GM18870 (cell line): ENCODE measurements at regions not wholly inside any gene's neighbourhood (a gene's known extent, or its start where the extent isn't known, plus 50 kb on each side); places are given as distances from the start of the nearest gene placed in this dataset.
"Not testable (repeated sequence)": the region's sequence is repeated elsewhere in the genome, so short reads cannot be mapped to it uniquely, and the experiment has no call there.

Source experiments
- ATAC-seq: cut with Tn5 transposase; IDR thresholded peaks from one replicate; pipeline ENCODE4 v1.9.1; 2021; ENCODE audit warnings: moderate library complexity; ENCODE audit not compliant: unreplicated experiment

DNA sequence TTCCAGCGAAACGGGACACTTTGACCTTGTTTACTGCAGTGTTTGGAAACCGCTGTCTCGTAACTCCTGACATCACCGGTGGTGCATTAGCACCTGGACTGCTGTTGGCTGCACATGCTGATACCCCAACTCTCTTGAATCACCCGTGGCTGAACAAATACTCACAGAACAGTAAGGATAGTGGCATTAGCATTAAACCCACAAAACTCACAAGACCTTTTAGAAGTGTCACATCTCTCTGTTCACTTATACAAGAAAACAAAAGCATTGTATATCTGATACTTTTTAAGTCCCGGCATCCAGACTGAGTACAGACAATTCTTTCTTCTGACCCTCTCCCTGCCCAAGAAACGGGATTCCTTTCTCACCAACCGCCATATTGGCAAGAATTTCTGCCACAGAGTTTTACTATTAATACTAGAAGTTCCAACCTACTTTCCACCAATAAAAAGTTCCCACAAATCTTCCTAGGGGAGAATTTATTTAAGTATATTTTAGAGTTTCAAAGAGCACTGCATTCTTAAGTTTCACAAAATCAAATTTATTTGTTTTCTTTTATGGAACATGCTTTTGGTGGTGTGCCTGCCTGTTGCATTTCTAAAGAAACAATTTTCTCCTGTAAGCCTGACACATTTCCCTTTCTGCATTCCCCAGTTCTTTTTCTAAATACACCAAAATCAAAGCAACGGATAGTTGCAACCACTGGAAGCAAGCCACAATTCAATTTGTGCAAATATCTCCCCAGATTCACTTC, 208.4 kb upstream of the KLF14 start:
- ATAC-seq, result no peak

DNA sequence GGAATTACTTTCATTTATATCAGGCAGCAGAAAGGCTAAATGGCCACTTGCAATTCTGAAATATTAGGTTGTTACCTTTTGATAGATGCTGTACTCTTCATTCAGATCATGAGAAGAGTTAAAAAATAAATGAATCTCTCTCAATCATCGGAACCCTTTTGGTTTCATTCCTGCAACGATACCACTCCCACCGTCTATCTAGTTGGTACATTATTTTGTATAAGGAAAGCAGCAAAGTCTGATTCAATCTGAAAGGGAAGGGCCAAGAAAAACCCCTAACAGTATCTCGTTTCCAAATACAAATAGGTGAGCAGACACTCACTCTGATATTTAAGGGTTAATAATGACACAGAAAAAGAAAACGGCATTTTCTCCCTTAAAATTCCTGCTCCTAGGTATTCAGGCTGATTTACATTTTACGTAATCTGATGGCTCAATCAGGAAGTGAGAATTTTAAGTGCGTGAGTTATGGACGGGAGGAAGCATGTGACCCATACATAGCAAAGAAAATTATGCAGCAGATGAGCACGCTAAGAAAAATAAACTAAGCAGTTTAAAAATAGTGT, 209.4 kb upstream of the KLF14 start:
- ATAC-seq, result no peak

DNA sequence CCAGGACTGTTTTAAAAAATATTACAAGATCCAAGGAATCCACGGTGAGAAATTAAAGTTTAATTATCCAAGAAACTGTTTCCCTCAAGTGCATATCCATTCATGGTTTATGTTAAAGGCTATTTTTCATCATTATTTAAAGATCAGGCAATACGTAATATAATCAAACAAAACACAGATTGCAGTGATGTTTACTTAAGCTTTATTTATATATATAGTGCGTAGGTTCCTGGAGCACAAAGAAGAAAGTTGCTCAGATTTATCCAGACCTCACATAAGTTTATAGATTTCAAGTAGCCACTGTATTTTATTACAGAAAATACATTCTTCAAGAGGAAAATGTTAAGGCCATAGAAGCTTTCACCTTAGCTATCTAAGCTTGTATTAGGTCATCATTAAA, 210.0 kb upstream of the KLF14 start:
- no peak for ATAC-seq

DNA sequence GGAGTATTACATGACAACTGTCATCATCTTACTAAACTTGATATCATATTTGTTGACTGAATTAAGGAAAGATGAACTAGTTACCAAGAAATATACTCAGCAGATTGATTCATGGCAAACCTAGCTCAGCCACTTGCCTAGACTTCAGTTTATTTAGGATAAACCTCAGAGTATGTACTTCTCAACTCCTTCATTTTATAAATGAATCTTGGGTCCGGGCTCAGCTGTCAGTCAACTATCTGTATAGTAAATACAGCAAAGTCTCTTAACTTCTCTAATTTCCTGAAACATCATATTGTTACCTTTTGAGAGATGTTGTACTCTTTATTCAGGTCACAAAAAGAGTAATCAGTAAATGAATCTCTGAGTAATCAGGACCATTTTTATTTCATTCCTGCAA, 211.0 kb upstream of the KLF14 start:
- no peak for ATAC-seq

DNA sequence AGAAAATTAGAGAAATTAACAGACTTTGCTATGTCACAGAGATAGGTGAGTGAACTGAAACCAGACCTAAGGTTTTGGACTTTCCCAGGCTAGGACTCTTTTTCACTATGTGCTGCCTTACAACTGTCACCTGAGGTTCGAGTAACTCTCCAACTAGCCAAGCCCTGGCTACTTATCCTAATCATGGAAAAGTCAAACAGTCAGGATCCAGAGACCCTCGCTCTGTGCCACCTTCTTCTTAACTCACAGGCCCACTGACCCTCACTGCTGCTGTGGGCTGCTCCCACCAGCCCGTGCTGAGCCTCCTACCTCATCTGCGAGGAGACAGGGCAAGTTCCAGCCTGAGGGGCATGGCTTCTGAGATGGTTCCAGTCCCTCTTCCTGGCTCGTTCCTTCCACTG, 211.4 kb upstream of the KLF14 start:
- no peak for ATAC-seq

DNA sequence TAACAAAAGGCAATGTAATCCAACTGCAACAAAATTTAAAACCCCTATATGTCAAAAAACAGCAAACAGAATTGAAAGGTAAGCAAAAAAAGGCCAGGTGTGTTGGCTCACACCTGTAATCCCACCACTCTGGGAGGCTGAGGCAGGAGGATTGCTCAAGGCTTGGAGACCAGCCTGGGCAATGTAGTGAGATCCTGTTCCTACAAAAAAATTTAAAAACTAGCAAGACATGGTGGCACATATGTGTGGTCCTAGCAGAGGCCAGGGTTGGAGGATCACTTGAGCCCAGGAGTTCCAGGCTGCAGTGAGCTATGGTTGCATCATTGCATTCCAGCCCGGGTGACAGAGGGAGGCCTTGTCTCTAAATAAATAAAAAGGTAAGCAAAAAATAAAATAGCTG, 212.1 kb upstream of the KLF14 start:
- no peak for ATAC-seq

DNA sequence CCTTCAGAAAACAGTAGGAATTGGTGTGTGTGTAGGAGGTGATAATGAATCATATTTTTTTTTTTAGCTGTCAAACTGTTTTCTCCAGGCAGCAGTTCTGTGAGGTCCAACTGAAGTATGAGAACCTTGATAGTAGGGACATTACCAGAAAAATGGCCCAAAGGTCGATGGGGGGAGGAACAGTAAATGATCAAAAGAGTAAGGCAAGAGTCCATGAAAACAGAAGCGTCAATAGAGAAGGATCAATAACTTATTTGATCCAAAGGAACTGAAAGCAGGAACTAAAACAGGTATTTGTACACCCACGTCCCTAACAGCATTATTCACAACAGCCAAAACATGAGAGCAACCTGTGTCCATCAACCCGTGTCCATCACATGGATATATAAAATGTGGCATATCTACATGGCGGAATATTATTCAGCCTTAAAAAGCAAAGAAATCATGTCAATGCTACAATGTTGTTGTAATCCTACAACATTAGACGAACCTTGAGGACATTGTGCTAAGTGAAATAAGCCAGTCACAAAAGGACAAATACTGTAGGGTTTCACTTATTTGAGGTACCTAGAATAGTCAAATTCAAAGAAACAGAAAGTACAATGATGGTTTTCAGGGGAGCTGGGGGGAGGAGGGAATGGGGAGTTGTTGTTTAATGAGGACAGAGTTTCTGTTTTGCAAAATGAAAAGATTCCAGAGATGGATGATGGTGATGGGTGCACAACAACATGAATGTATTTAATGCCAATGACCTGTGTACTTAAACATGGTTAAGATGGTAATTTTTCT, 214.0 kb upstream of the KLF14 start:
- ATAC-seq, result no peak

DNA sequence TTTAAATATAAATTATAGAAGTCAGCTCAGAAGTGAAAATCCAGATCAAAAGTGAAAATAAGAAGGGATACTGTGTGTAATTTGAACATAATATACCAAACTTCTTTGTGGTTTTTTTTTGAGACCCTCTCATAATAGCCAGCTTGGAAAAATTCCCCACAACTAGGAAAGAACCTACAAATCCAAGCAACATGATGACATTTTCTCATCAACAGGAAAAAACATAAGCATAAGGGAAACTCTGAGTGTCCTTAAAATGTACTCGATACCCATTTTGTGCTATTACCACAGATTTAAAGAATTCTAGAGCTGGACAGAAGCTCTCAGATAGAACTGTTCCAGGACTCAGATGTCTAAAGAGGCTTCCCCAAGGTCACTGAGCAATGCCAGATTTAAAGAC, 214.8 kb upstream of the KLF14 start:
- ATAC-seq, result no peak

DNA sequence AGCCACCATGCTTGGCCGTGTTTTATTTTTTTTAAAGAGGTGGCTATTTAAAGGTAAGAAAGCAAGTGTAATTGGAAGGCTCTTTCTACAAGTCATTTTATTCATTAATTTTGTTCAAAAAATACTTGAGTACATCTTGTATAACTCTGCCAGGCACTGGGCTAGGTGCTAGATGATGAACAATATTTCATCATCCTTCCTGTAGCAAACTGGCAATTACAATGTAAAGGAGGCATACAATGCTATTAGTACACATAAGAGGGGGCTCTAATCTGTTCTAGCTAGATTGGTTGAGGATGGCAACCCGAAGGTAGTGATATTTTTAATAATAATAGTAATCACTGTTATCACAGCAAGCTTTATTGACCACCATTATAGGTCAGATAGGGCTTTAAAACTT, 215.5 kb upstream of the KLF14 start:
- no peak for ATAC-seq

DNA sequence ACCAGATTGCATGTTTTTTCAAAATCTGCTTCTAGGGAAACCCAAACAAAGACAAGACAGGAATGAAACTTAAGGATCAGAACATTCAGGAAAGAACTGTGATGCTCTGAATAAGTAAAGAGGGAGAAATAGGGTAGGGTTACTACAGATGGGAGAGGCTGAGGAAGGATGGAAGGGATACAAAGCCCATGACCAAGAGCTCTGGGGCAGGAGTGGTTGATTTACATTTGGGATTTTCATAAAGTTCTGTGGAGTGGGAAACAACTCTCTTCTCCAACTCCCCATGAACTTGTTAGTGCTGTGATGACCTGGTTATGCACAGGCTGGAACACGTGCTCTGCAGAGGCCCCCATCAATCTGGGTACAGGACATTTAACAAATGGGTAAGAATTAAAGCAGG, 216.0 kb upstream of the KLF14 start:
- no peak for ATAC-seq

DNA sequence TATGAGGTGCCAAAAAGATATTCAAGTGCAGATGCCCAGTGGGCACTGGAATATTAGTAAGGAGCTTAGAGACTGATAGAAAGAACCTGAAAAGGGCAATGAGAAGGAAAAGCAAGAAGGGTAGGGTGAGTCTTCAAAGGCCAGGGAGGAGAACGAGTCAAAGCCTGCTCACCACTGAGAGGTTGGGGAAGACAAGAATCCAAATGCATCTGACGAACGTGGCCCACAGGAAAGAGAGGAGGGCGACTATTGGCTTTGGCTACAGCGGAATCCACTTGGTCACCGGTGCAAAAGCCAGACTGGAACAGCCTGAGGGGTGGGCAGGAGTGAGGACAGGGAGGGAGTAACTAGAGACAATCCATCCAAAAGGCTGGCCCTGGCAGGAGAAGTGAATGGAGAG, 216.7 kb upstream of the KLF14 start:
- no peak for ATAC-seq

DNA sequence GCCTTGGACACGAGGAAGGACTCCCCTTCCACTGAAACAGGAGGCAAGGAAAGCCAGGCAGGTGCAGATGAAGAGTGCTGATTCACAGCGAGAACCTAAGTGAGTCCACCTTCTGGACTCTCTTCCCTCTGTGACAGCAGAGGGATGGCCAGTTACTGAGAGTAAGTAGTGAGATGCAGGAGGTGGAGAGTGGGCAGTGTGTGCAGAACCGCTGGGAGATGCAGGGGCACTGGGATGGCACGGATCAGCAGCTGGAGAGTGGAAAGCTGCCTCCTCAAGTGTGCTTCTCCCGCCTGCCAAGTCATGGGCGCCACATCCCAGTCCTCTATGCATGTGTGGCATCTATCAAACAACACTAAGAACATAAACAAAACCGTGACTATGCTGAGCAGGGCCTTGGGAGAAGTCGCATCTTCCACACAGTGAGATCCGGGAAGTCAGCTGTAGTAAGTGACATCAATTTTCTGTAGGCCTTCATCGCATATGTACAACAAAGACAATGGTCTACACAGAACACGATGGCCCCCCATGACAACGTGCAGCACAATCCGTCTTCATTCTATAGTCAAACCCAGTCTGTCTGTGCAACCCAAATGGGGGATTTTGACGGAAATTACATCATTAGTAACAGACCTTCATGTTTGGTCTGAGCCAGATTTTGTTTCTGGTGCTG, 217.4 kb upstream of the KLF14 start:
- ATAC-seq, result no peak

DNA sequence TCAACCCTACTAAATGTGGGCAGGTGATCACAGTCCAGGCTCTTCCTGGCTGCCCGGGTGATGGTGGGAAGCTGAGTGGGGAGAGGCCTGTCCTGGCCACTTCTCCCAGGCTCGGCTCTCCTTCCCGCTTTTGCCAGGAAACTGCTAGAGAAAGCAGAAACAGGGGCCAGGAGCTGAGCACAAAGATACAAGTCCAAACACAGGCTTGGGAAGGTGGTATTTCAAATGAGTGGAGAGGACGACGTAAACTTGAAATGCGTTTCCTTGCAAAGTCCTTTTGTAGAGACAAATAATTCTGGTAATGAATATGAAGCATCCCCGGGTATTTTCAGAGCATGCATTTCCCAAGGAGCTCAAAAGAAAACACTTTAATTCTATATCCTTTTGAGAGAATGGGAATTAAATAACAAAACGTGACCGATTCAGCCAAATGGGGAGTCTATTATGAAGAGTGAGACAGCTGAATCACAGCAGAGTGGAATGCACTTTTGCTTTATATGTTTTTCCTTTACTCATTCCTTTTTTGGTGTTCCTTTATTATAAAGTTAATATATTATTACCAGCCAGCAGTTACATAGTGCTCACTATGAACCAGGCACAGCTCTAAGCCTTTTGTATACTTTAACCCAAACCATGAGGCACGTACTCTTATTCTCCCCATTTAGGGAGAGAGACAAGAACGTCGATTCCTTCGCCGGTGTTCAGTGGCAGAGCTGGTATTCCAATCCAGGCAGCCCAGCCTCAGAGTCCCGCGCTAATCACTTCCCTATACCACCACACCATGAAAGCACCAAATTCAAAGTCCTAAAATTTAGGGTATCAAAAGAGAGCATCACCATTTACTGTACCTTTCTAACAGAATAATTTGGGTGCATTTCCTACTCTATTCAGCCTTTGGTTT, 218.2 kb upstream of the KLF14 start:
- no peak for ATAC-seq

DNA sequence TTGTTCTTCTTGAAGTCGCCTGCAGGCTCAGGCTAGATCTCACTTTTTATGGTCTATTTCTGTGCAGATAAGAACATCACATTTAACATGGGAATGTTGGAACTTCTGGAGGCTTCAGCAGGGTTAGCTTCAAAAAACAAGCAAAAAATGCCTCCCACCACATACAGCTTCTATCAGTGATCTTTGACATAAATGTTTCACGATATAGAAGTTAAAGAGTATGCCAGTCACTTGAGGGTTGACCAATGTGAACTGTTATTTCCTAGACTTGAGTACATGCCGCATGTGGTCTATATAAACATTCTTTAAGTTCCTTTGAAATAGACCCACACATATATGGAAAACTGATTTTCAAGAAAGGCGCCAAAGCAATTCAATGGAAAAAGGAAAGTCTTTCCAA, 219.2 kb upstream of the KLF14 start:
- no peak for ATAC-seq

DNA sequence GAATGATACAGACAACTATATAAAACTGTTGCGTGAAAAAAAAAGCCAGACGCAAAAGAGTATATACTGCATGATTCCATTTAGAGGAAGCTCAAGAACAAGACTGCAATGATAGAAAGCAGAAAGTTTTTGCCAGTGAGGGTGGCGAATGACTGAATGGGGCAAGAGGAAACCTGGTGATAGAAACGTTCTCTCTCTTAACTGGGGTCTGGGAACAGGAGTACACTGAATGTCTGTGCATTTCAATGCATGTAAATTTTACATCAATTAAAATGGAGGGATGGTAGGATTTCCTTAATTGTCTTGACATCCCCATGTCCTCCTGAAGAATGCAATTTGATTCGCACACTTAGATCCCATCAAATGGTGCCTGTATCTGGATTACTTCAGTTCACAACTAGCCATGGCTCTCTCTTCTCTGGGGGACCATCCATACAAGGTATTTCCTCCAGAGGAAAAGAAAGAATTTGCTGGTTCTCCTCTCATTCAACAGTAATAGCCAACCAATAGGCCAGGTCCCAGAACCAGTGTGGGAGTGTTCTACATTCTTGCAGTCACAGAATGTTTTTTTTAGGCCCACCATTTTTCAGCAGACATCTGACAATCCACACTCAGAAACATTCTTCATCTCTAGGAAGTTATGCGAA, 221.0 kb upstream of the KLF14 start:
- ATAC-seq, result no peak

DNA sequence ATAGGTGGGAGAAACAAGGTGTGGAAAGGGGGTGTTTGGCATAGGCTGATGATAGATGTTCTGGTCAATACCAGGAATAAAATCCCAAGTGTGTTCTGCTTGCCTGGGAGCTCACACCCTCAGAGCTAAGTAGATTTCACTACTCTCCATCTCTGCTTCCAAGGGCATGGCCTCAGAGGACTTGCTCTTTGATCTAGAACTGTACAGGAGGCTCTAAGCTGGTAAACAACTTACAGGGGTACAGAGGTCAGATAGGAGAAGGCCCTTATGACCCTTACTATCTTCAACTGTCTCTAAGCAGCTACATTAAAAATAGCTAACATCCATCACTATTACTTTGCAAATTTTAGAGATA, 221.5 kb upstream of the KLF14 start:
- no peak for ATAC-seq

DNA sequence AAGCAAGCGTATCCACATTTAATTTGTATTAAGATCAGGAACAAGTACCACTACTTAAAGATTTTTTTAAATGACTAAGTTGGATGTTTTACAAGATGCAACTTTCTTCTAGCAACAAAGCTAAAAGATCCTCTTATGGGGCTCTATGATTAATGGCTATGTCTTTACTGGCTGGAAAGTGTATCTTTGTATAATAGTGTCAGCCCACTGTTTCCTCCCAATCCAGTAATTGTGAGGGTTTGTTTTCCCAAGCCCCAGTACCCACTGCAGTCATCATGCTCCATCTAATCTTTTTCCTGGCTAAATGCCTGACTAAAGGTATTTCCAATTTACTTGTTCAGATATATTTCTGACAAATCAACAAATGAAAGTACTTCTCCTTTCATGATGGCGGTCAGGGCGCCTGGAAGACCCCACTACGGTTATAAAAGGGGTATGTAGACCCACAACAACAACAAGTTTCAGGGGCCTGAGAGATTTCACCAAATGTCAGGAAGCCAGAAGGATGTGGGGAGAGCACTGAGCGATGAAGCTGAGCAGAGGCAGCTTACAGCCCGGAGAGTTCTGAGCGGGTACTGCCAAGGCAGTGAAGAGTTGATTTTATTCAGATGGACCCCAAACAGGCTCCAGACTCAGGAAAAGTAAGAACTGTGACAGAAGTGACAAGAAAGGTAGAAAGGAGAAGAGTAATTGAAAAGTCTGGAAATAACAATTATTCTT, 222.6 kb upstream of the KLF14 start:
- no peak for ATAC-seq

DNA sequence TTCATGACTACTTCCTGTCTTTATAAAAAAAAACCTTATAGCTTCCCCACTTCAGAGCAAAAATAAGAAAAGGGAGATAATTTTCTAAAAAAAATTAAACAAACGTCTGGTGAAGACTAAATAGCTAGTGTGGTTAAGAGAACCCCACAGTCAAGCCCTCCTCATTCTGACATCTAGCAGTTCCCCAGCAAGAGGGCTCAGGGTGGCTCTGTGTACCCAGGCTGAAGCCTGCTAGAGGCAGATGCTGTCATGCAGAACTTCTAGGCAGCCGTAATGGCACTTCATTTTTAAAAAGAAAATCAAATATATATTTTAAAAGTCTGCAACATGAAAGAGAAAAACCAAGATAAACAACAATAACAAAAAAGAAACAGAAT, 223.1 kb upstream of the KLF14 start:
- ATAC-seq, result no peak

DNA sequence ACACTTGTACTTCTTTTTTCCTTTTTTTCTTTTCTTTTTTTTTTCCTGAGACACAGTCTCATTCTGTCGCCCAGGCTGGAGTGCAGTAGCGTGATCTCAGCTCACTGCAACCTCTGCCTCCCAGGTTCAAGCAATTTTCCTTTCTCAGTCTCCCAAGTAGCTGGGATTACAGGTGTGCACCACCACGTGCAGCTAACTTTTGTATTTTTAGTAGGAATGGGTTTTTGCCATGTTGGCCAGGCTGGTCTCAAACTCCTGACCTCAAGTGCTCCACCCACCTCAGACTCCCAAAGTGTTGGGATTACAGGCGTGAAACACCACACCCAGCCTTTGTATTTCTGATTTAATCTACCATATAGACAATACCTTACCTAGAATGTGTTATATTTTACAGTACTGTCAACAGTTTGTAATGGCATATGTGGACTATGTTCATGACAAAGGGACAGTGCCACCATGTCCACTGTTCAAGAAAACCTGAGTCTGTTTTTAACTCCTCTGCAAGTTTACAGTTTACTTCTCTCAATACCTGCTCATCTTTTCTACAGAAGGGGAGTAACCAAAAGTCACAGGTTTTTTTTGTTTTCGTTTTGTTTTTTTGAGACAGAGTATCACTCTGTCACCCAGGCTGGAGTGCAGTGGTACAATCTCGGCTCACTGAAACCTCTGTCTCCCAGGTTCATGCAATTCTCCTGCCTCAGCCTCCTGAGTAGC, 223.9 kb upstream of the KLF14 start:
- not testable (repeated sequence) for ATAC-seq
